Astrocyte of the cerebellum (primary cell): ENCODE measurements at regions not wholly inside any gene's neighbourhood (a gene's known extent, or its start where the extent isn't known, plus 50 kb on each side); places are given as distances from the start of the nearest gene placed in this dataset.

Experiments used
- DNase-seq: peaks from one replicate; pipeline ENCODE4 v3.0.0-alpha.2; 2011; ENCODE audit warnings: low read depth
- H3K4me3 ChIP-seq: 2 replicates; pipeline ENCODE4 v1.5.1; 2011; ENCODE audit warnings: mild to moderate bottlenecking, low read depth, low read length, moderate library complexity
- in situ Hi-C: cut with HindIII; loops from 2 replicates; pipeline ENCODE4 v1.10.0; 2017; ENCODE audit warnings: low sequenced_read_pairs
- TF ChIP-seq, protein P1 (sequence below): IDR thresholded peaks from 2 replicates; pipeline ENCODE4 v1.5.1; 2012; ENCODE audit warnings: low read length, low read depth, moderate library complexity, mild to moderate bottlenecking; ENCODE audit errors: missing control alignments

DNA sequence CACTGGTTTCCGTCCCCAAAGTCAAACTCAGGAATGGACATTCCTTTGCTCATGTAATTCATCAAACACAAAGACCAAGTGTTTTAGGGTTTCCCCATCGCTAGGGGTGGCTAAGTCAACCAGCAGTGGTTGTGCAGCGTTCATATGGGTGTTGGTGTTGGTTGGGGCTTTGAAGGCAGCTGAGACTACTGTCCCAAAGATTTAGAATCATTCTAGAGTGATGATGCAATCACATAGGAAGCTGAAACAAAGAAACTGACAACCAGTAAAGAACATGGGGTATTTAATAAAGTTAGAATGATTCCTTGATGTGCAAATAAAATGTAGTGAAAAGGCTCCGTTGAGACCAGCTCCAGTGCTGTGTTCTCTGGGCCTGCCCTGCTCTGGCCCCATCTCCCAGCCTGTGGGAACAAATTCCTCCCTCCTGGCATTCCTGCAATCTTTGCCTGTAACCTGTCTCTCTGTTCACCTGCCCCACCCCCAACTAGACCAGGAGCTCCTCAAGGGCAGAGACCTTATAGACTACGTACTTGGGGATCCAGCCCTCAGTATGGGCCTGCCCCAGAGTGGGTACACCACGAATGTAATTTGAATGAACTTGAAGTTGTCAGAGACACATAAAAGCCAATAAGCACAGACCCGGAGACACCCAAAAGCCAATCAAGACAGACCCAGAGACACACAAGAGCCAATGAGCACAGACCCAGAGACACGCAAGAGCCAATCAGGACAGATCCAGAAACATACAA is 191.7 kb upstream of the TWIST2 start:
- no peak for DNase-seq
- H3K4me3 ChIP-seq: no peak overlapping the region
- TF ChIP-seq, protein P1, sequence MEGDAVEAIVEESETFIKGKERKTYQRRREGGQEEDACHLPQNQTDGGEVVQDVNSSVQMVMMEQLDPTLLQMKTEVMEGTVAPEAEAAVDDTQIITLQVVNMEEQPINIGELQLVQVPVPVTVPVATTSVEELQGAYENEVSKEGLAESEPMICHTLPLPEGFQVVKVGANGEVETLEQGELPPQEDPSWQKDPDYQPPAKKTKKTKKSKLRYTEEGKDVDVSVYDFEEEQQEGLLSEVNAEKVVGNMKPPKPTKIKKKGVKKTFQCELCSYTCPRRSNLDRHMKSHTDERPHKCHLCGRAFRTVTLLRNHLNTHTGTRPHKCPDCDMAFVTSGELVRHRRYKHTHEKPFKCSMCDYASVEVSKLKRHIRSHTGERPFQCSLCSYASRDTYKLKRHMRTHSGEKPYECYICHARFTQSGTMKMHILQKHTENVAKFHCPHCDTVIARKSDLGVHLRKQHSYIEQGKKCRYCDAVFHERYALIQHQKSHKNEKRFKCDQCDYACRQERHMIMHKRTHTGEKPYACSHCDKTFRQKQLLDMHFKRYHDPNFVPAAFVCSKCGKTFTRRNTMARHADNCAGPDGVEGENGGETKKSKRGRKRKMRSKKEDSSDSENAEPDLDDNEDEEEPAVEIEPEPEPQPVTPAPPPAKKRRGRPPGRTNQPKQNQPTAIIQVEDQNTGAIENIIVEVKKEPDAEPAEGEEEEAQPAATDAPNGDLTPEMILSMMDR: no peak
- in situ Hi-C loops: no loop called here

DNA sequence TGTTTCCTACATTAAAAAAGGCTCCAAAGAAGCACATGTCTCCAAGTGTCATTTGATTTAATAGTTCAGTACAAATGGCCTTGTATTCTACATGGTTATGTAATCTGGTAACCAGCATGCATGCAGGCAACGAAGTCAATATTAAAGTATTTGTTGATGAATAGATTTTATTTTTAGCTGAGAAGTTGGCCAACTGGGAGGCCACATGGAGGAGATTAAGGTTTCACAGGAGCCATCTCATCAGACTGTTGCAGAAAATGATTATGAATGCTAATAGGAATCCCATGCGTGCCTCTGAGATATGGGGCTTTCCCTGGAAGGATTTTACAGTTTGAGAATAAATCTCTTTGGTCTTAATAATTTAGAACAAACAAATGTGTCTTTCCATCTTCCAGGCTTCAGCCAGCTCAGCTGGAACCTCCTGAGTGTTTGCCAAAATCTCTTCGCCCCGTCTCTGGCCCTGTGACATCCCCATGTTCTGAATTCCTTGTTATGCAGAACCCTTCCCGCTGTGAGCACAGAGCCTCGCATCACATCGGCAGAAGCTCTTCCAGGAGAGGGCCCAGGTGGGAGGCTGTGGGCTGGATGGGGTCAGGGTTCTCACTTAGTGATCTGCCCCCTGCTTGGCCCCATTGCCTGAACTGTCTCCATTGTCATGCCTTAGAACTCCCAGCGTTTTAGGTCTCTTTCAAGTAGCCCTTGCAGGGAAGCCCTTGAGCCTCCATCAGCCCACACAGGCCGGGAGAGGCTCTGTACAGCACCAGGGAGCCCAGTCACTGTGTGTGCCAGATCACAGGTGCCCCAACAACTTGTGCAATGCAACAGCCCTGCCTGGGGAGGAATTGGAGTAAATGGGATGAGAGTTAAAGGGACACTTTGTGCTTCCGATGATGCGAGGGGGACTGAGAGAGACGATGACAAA is 190.5 kb upstream of the TWIST2 start:
- DNase-seq: no peak
- H3K4me3 ChIP-seq: no peak overlapping the region
- TF ChIP-seq, protein P1: no peak
- in situ Hi-C loops: no loop called here

DNA sequence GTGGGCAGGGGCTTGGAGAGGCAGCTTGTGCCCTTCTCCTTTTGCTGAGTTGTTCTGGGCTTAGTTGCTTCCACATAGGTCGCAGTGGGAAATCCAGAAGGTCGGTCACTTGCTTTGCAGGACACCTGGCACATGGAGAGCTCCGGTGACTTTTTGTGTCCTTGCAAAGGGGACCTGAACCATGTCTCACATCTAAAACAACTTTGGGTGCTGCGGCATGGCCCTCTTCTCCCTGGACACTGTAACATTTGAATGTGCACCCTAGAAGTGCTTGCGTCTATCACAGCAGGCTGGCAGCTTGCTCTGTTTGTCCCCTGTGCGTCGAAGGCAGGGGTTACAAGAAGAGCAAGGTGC is 189.9 kb upstream of the TWIST2 start:
- in situ Hi-C loops: no loop called here
- H3K4me3 ChIP-seq: no peak overlapping the region
- DNase-seq: no peak
- TF ChIP-seq, protein P1: no peak

DNA sequence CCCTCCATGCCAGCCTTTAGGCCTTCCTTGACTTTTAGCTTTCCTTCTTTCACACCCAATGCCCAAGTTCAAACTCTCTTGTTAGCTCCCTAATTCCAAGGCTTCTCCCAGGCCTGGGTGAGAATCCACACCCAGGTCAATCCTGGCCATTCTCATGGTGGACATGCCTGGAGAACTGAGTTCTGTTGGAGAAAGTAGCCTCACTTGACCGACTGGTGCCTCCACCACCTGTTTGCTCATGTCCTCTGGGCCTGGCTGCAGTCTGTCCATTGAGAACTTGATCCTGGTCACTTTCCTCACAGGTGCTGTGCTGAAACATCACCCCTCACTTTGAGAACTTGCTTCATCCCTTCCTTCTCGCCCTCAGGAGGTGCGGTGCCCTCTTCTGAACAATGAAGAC is 189.1 kb upstream of the TWIST2 start:
- no peak for DNase-seq
- TF ChIP-seq, protein P1: no peak
- in situ Hi-C loops: no loop called here
- H3K4me3 ChIP-seq: no peak overlapping the region

DNA sequence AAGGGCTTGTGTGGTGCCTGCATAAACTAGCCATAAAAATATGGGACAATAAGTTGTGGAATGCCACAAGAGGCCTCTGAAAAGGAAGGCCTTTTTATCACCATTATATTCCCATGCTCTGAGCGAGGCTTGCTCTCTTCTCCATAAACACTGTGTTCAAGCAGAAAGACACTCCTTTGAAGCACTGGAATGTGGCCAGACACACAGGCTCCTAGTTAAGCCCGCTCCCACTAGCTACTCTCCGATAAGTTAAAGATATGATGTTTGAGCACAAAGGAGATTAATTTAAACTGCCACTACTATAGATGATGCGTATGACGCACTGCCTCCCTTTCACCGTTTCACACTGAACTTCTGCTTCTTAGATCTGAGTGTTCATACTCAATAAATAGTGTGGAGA is 188.7 kb upstream of the TWIST2 start:
- no peak for DNase-seq
- TF ChIP-seq, protein P1: no peak
- H3K4me3 ChIP-seq: no peak overlapping the region
- in situ Hi-C loops: no loop called here

DNA sequence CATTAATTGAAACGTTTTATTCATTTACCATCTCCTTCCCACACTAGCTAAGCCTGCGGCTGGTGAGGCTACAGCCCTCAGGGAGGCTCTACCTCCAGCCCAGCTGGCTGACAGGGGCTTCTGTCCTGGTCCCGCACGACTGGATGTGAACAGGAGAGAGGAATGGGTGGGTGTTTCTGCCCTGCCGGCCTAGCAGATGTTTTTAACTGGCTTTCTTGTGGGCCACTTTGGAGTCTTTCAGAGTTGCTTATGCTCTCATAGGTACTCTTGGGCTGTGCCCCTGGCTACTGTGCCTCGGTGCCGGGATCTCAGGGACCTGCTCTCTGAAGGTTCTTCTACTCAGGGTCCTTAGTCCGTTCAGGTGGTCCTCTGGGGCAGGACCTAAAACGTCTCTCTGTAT is 184.3 kb upstream of the TWIST2 start:
- TF ChIP-seq, protein P1: no peak
- no peak overlapping the region for H3K4me3 ChIP-seq
- no peak for DNase-seq
- in situ Hi-C loops: no loop called here
